ENCODE measurements at regions not wholly inside any gene's neighbourhood (a gene's known extent, or its start where the extent isn't known, plus 50 kb on each side); places are given as distances from the start of the nearest gene placed in this dataset.
"Not testable (repeated sequence)": the region's sequence is repeated elsewhere in the genome, so short reads cannot be mapped to it uniquely, and the experiment has no call there.

- no peak for DNase-seq
These were observed 93.4 kb downstream of the ZFP64 start for GRCh38 chr20:52098186-52098585.

GRCh38 chr20:52096117-52096516 lies 95.5 kb downstream of the ZFP64 start:
- no peak for DNase-seq

GRCh38 chr20:52094693-52095092 lies 96.9 kb downstream of the ZFP64 start:
- DNase-seq: no peak

- DNase-seq: no peak
These were observed 98.0 kb downstream of the ZFP64 start for GRCh38 chr20:52093575-52093974.

- no peak for DNase-seq
These were observed 101.5 kb downstream of the ZFP64 start for GRCh38 chr20:52090035-52090434.

- no peak for DNase-seq
These were observed 104.1 kb downstream of the ZFP64 start for GRCh38 chr20:52087471-52087870.

- no peak for DNase-seq
These were observed 104.7 kb downstream of the ZFP64 start for GRCh38 chr20:52086878-52087277.

- no peak for DNase-seq
These were observed 106.9 kb downstream of the ZFP64 start for GRCh38 chr20:52084727-52085126.

GRCh38 chr20:52083627-52084232 lies 107.8 kb downstream of the ZFP64 start:
- DNase-seq: peak; percentile 62

- DNase-seq: no peak
These were observed 109.0 kb downstream of the ZFP64 start for GRCh38 chr20:52082612-52083011.

GRCh38 chr20:52081791-52082190 lies 109.8 kb downstream of the ZFP64 start:
- no peak for DNase-seq

- DNase-seq: no peak
These were observed 110.5 kb downstream of the ZFP64 start for GRCh38 chr20:52081066-52081465.

GRCh38 chr20:52078289-52078688 lies 113.3 kb downstream of the ZFP64 start:
- DNase-seq: no peak

GRCh38 chr20:52076164-52076563 lies 115.4 kb downstream of the ZFP64 start:
- DNase-seq: no peak

GRCh38 chr20:52075400-52075799 lies 116.2 kb downstream of the ZFP64 start:
- no peak for DNase-seq

- DNase-seq: no peak
These were observed 120.4 kb downstream of the ZFP64 start for GRCh38 chr20:52071136-52071535.

- DNase-seq: no peak
These were observed 126.6 kb downstream of the ZFP64 start for GRCh38 chr20:52064931-52065330.

- DNase-seq: no peak
These were observed 128.9 kb downstream of the ZFP64 start for GRCh38 chr20:52062452-52063209.

- DNase-seq: no peak
These were observed 130.5 kb downstream of the ZFP64 start for GRCh38 chr20:52060794-52061714.

- not testable (repeated sequence) for DNase-seq
These were observed 134.4 kb downstream of the ZFP64 start for GRCh38 chr20:52057133-52057532.

GRCh38 chr20:52056203-52057062 lies 135.1 kb downstream of the ZFP64 start:
- DNase-seq: no peak

GRCh38 chr20:52054123-52054522 lies 137.5 kb downstream of the ZFP64 start:
- DNase-seq: peak in 1 of 2 experiments; percentile 21
